Transverse colon (tissue), 4 donors: ENCODE measurements at regions not wholly inside any gene's neighbourhood (a gene's known extent, or its start where the extent isn't known, plus 50 kb on each side); places are given as distances from the start of the nearest gene placed in this dataset.

Source experiments
- CTCF ChIP-seq, 5 experiments: fragments of 200-600 bp in 3 of 5; fragments of 450-650 bp in 2 of 5; sonication (generic) in 3 of 5; IDR thresholded peaks; 1 replicate in 2 of 5; 2 replicates in 3 of 5; pipeline ENCODE4 v1.5.1; 2016 to 2017; ENCODE audit warnings: antibody characterized with exemption in 5 of 5, inconsistent platforms in 3 of 5, mild to moderate bottlenecking in 2 of 5, moderate library complexity in 1 of 5
- POLR2A ChIP-seq: fragments of 450-650 bp; IDR thresholded peaks from one replicate; pipeline ENCODE4 v1.6.1; 2016; ENCODE audit warnings: antibody characterized with exemption, mild to moderate bottlenecking, moderate library complexity
- POLR2AphosphoS5 ChIP-seq, 3 donors: sonication (generic); formaldehyde crosslinking; IDR thresholded peaks; one replicate each; pipeline ENCODE4 v1.6.1; 2016; ENCODE audit warnings: antibody characterized with exemption in 3 of 3

- no peak for TF ChIP-seq CTCF (IDR thresholded peaks at IDR 0.05)
- TF ChIP-seq POLR2AphosphoS5 (IDR thresholded peaks at IDR 0.05) = no peak
- no peak for TF ChIP-seq POLR2A
Observed at GRCh38 chr3:31065765-31066164, 171.3 kb upstream of the GADL1 start.
